ENCODE measurements at regions not wholly inside any gene's neighbourhood (a gene's known extent, or its start where the extent isn't known, plus 50 kb on each side); places are given as distances from the start of the nearest gene placed in this dataset.
"Not testable (repeated sequence)": the region's sequence is repeated elsewhere in the genome, so short reads cannot be mapped to it uniquely, and the experiment has no call there.

DNA sequence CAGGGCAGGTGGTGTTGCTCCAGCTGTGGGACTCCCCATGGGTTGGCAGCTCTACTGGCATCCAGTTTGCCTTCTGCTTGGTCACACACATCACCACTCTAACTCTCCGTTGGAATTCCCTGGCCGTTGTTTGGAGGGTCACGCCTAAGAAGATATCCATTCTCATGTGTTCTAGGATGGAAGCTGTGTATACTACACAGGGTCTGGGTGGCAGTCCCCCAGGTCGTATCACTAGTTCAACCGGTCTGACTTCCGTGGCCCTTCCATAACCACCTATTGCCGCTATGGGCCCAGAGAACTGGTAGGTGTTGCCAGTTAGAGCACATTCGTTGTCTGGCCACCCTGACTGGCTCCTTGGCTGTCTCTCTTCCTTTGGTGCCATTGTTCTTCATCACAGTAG is 456.3 kb downstream of the TMEM121 start:
- Histone ChIP-seq H3K27ac (replicated peaks) (no peak overlapping the region), H3K27me3 (ENCODE audit: insufficient read depth, poor library complexity, severe bottlenecking) (no peaks in the 10 kb centered on the region), H3K4me3 (replicated peaks; ENCODE audit: insufficient read depth, low read length) (no peak overlapping the region)
- no peak for DNase-seq (ENCODE audit: low read depth in 1 of 2, low spot score in 1 of 2)
- TF ChIP-seq, protein P1, sequence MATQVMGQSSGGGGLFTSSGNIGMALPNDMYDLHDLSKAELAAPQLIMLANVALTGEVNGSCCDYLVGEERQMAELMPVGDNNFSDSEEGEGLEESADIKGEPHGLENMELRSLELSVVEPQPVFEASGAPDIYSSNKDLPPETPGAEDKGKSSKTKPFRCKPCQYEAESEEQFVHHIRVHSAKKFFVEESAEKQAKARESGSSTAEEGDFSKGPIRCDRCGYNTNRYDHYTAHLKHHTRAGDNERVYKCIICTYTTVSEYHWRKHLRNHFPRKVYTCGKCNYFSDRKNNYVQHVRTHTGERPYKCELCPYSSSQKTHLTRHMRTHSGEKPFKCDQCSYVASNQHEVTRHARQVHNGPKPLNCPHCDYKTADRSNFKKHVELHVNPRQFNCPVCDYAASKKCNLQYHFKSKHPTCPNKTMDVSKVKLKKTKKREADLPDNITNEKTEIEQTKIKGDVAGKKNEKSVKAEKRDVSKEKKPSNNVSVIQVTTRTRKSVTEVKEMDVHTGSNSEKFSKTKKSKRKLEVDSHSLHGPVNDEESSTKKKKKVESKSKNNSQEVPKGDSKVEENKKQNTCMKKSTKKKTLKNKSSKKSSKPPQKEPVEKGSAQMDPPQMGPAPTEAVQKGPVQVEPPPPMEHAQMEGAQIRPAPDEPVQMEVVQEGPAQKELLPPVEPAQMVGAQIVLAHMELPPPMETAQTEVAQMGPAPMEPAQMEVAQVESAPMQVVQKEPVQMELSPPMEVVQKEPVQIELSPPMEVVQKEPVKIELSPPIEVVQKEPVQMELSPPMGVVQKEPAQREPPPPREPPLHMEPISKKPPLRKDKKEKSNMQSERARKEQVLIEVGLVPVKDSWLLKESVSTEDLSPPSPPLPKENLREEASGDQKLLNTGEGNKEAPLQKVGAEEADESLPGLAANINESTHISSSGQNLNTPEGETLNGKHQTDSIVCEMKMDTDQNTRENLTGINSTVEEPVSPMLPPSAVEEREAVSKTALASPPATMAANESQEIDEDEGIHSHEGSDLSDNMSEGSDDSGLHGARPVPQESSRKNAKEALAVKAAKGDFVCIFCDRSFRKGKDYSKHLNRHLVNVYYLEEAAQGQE (IDR thresholded peaks at IDR 0.05; ENCODE audit: insufficient replicate concordance, low read depth), result no peak
- TF ChIP-seq GABPA (IDR thresholded peaks at IDR 0.05; ENCODE audit: low read depth) (no peak), SPI1 (IDR thresholded peaks at IDR 0.05; ENCODE audit: borderline replicate concordance, low read depth) (no peak), POLR2AphosphoS5 (IDR thresholded peaks at IDR 0.05; ENCODE audit: low read depth) (no peak)
- TF ChIP-seq, protein P2, sequence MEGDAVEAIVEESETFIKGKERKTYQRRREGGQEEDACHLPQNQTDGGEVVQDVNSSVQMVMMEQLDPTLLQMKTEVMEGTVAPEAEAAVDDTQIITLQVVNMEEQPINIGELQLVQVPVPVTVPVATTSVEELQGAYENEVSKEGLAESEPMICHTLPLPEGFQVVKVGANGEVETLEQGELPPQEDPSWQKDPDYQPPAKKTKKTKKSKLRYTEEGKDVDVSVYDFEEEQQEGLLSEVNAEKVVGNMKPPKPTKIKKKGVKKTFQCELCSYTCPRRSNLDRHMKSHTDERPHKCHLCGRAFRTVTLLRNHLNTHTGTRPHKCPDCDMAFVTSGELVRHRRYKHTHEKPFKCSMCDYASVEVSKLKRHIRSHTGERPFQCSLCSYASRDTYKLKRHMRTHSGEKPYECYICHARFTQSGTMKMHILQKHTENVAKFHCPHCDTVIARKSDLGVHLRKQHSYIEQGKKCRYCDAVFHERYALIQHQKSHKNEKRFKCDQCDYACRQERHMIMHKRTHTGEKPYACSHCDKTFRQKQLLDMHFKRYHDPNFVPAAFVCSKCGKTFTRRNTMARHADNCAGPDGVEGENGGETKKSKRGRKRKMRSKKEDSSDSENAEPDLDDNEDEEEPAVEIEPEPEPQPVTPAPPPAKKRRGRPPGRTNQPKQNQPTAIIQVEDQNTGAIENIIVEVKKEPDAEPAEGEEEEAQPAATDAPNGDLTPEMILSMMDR (IDR thresholded peaks at IDR 0.05; ENCODE audit: insufficient read depth, low read length), result no peak

DNA sequence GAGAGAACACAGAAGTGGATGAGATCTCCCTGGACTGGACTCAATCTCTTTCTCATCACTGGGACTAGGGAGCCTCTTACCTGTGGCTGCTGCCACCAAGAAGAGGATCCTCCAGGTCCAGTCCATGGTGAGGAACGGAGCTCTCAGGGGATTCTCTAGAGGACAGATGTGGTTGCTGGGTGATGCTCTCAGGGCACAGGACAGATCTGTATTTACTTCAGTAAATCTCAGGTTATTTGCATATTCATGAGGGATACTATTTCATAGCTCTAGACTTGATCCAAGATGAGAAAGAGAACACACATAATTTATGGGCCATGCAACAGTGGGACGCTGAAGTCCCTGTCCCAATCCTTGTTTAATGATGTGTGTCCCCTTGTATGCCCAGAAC is 460.5 kb downstream of the TMEM121 start:
- H3K27me3 ChIP-seq (ENCODE audit: insufficient read depth, poor library complexity, severe bottlenecking), result no peaks in the 10 kb centered on the region

DNA sequence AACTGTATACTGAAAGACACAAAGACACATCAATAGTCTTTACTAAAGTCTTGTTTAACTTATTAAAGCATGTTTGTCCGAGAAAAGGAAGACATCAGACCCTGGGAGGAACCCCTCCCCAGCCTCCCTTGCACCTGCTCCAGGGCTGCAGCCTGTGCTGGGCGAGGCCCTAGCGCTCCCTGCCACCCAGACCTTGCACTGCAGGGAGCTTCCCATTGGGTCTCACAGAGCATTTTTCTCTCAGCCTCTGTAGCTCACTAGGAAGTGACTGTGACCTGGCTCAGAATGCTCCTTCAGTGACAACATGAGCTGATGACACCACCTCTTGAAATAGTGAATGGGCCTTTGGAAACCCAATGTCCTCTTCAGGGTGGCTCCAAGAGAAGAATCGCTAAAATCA is 461.2 kb downstream of the TMEM121 start:
- H3K4me3 ChIP-seq (replicated peaks; ENCODE audit: insufficient read depth, low read length), result no peak overlapping the region
- TF ChIP-seq GABPA (IDR thresholded peaks at IDR 0.05; ENCODE audit: low read depth) (no peak), SPI1 (IDR thresholded peaks at IDR 0.05; ENCODE audit: borderline replicate concordance, low read depth) (no peak)
- TF ChIP-seq, protein P2 (IDR thresholded peaks at IDR 0.05; ENCODE audit: insufficient read depth, low read length), result no peak
- TF ChIP-seq, protein P1 (IDR thresholded peaks at IDR 0.05; ENCODE audit: insufficient replicate concordance, low read depth), result no peak
- DNase-seq (ENCODE audit: low read depth in 1 of 2, low spot score in 1 of 2), result no peak
- no peak overlapping the region for H3K27ac ChIP-seq (replicated peaks)
- no peaks in the 10 kb centered on the region for H3K27me3 ChIP-seq (ENCODE audit: insufficient read depth, poor library complexity, severe bottlenecking)

More for the DNA sequence above, 460.5 kb downstream of the TMEM121 start:
- TF ChIP-seq GABPA (IDR thresholded peaks at IDR 0.05; ENCODE audit: low read depth), result no peak
- TF ChIP-seq, protein P2 (IDR thresholded peaks at IDR 0.05; ENCODE audit: insufficient read depth, low read length), result no peak
- DNase-seq (ENCODE audit: low read depth in 1 of 2, low spot score in 1 of 2), result no peak
- no peak overlapping the region for H3K4me3 ChIP-seq (replicated peaks; ENCODE audit: insufficient read depth, low read length)
- no peak overlapping the region for H3K27ac ChIP-seq (replicated peaks)

DNA sequence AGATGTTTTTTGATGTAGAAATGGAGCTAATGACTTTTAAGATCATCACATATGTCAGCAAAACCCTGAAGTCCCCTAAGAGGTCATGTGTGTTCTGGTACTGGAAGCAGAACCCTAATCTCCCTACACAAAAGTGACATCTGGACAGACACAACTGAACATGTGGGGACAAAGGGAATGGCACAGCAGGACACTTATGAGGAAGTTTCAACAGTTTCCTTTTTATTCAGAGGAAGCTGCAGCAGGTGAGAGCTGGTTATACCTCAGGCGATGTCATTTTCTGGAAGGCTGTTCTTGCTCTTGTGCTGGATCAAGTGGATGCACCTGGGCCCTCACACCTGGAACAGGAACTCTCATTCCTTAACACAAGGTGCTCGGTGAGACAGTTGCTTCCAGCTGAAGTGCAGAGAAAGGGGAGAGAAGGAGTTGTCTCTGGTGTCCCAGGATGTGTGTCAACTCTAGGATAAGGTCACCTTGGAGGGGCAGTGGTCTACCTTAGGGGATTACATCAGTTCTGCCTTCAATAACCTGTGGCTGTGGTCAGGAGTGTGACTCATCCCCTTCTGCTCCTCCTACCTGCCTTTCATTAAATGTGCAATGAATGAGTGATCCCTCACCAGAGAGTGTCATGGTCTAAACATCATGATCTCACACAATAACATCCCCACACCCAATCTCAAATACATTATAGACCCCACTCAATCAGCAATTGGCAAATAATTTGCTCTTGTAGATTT is 463.4 kb downstream of the TMEM121 start:
- no peak overlapping the region for H3K4me3 ChIP-seq (replicated peaks; ENCODE audit: insufficient read depth, low read length)
- TF ChIP-seq SPI1 (IDR thresholded peaks at IDR 0.05; ENCODE audit: borderline replicate concordance, low read depth), result no peak
- no peaks in the 10 kb centered on the region for H3K27me3 ChIP-seq (ENCODE audit: insufficient read depth, poor library complexity, severe bottlenecking)
- no peak for DNase-seq (ENCODE audit: low read depth in 1 of 2, low spot score in 1 of 2)
- no peak overlapping the region for H3K27ac ChIP-seq (replicated peaks)

DNA sequence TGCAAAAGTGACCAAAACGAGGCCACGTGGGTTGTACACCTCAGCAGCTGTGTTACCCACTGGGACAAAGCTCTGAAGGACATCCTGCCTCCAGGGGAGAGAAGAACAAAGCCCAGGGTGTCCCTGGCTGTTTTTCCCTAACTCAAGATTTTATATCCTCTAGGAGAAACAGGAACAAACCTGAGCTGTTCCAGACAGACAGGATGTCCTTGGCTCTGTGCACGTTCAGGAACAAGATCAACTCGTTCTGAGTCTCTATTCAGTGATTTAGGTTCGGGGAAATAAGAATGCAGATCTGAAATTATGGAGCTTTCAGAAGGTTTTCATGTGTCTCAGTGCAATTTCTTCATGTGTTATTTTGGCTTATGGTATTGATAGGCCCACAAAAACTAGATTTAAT is 465.3 kb downstream of the TMEM121 start:
- H3K27me3 ChIP-seq (ENCODE audit: insufficient read depth, poor library complexity, severe bottlenecking); H3K4me3 ChIP-seq (replicated peaks; ENCODE audit: insufficient read depth, low read length); DNase-seq (ENCODE audit: low read depth in 1 of 2, low spot score in 1 of 2); H3K27ac ChIP-seq (replicated peaks): not testable (repeated sequence)
